HG03460 (cell line): ENCODE measurements at regions not wholly inside any gene's neighbourhood (a gene's known extent, or its start where the extent isn't known, plus 50 kb on each side); places are given as distances from the start of the nearest gene placed in this dataset.
"Not testable (repeated sequence)": the region's sequence is repeated elsewhere in the genome, so short reads cannot be mapped to it uniquely, and the experiment has no call there.

ENCODE experiments used
- ATAC-seq: cut with Tn5 transposase; IDR thresholded peaks from one replicate; pipeline ENCODE4 v1.9.1; 2021; ENCODE audit not compliant: unreplicated experiment

- ATAC-seq, result no peak
Measured at GRCh38 chr3:8338424-8338823, 163.2 kb upstream of the LMCD1 start.

- no peak for ATAC-seq
Measured at GRCh38 chr3:8341821-8342247, 159.8 kb upstream of the LMCD1 start.

- no peak for ATAC-seq
Measured at GRCh38 chr3:8343058-8343457, 158.6 kb upstream of the LMCD1 start.

- no peak for ATAC-seq
Measured at GRCh38 chr3:8345398-8345797, 156.2 kb upstream of the LMCD1 start.

GRCh38 chr3:8348076-8348475, 153.5 kb upstream of the LMCD1 start:
- no peak for ATAC-seq

GRCh38 chr3:8352475-8352874, 149.1 kb upstream of the LMCD1 start:
- ATAC-seq, result no peak

- ATAC-seq, result no peak
Measured at GRCh38 chr3:8353364-8353763, 148.3 kb upstream of the LMCD1 start.

- ATAC-seq, result no peak
Measured at GRCh38 chr3:8355346-8355745, 146.3 kb upstream of the LMCD1 start.

- ATAC-seq, result not testable (repeated sequence)
Measured at GRCh38 chr3:8356066-8356465, 145.6 kb upstream of the LMCD1 start.

GRCh38 chr3:8357859-8358258, 143.8 kb upstream of the LMCD1 start:
- ATAC-seq, result no peak

GRCh38 chr3:8359133-8359532, 142.5 kb upstream of the LMCD1 start:
- no peak for ATAC-seq

GRCh38 chr3:8363200-8363599, 138.4 kb upstream of the LMCD1 start:
- ATAC-seq, result no peak

GRCh38 chr3:8365541-8365940, 136.1 kb upstream of the LMCD1 start:
- ATAC-seq, result no peak

- ATAC-seq, result no peak
Measured at GRCh38 chr3:8366219-8366810, 135.3 kb upstream of the LMCD1 start.

GRCh38 chr3:8368598-8368997, 133.0 kb upstream of the LMCD1 start:
- ATAC-seq, result no peak

- no peak for ATAC-seq
Measured at GRCh38 chr3:8369638-8370037, 132.0 kb upstream of the LMCD1 start.

- no peak for ATAC-seq
Measured at GRCh38 chr3:8371085-8371551, 130.5 kb upstream of the LMCD1 start.

- no peak for ATAC-seq
Measured at GRCh38 chr3:8371960-8372463, 129.6 kb upstream of the LMCD1 start.

GRCh38 chr3:8380904-8381704, 120.5 kb upstream of the LMCD1 start:
- no peak for ATAC-seq

- no peak for ATAC-seq
Measured at GRCh38 chr3:8385848-8386620, 115.6 kb upstream of the LMCD1 start.

GRCh38 chr3:8387571-8387970, 114.1 kb upstream of the LMCD1 start:
- ATAC-seq, result no peak

GRCh38 chr3:8399686-8400085, 101.9 kb upstream of the LMCD1 start:
- no peak for ATAC-seq
